DND-41 (cell line): ENCODE measurements at regions not wholly inside any gene's neighbourhood (a gene's known extent, or its start where the extent isn't known, plus 50 kb on each side); places are given as distances from the start of the nearest gene placed in this dataset.
A peak's percentile ranks its signal among the peaks of the same experiment; 100 is the strongest.

Experiments
- ATAC-seq: fragments of 200-7000 bp; cut with Tn5 transposase; 3 replicates; pipeline ENCODE4 v1.9.1; 2021; ENCODE audit warnings: low read depth; ENCODE audit not compliant: insufficient read depth
- DNase-seq: peaks from one replicate; pipeline ENCODE4 v3.0.0-alpha.2; 2020
- H2AFZ ChIP-seq: 2 replicates; pipeline ENCODE4 v1.6.0; 2012; ENCODE audit warnings: low read depth, low read length
- H3K27ac ChIP-seq: 2 replicates; pipeline ENCODE4 v1.5.1; 2012; ENCODE audit warnings: low read length, inconsistent platforms
- H3K27me3 ChIP-seq: fragments of 200-600 bp; sonication (generic); 2 replicates; pipeline ENCODE4 v1.6.0; 2012; ENCODE audit warnings: low read length, mild to moderate bottlenecking, inconsistent platforms; ENCODE audit not compliant: insufficient read depth, poor library complexity
- H3K36me3 ChIP-seq: 2 replicates; pipeline ENCODE4 v1.5.1; 2012; ENCODE audit warnings: low read length, inconsistent platforms; ENCODE audit not compliant: insufficient read depth
- H3K4me1 ChIP-seq: 2 replicates; pipeline ENCODE4 v1.5.1; 2012; ENCODE audit warnings: mild to moderate bottlenecking, low read length; ENCODE audit not compliant: insufficient read depth
- H3K4me2 ChIP-seq: 2 replicates; pipeline ENCODE4 v1.6.0; 2012; ENCODE audit warnings: mild to moderate bottlenecking, moderate library complexity, low read length, inconsistent platforms; ENCODE audit not compliant: insufficient read depth
- H3K4me3 ChIP-seq, 2 experiments: fragments of 200-600 bp in 1 of 2; shearing (Covaris generic) in 1 of 2; 2 replicates each; pipeline ENCODE4 v1.5.1; 2012 to 2016; ENCODE audit warnings: inconsistent platforms in 2 of 2, low read length in 2 of 2, mild to moderate bottlenecking in 2 of 2, low read depth in 1 of 2, moderate library complexity in 1 of 2
- H3K79me2 ChIP-seq: 2 replicates; pipeline ENCODE4 v1.6.0; 2012; ENCODE audit warnings: low read length, inconsistent platforms; ENCODE audit not compliant: insufficient read depth
- H3K9ac ChIP-seq: 2 replicates; pipeline ENCODE4 v1.6.0; 2012; ENCODE audit warnings: low read depth, mild to moderate bottlenecking, inconsistent platforms, low read length, moderate library complexity
- H3K9me3 ChIP-seq: 2 replicates; pipeline ENCODE4 v1.5.1; 2012; ENCODE audit warnings: low read length, moderate library complexity, mild to moderate bottlenecking, inconsistent platforms; ENCODE audit not compliant: insufficient read depth, severe bottlenecking
- H4K20me1 ChIP-seq: 2 replicates; pipeline ENCODE4 v1.6.0; 2012; ENCODE audit warnings: low read length; ENCODE audit not compliant: insufficient read depth
- CTCF ChIP-seq: IDR thresholded peaks from 2 replicates; pipeline ENCODE4 v1.5.1; 2012; ENCODE audit warnings: borderline replicate concordance, low read length, moderate library complexity, mild to moderate bottlenecking; ENCODE audit not compliant: poor library complexity, severe bottlenecking; ENCODE audit errors: extremely low read depth
- EZH2 ChIP-seq: IDR thresholded peaks from 3 replicates; pipeline ENCODE4 v1.6.1; 2012; ENCODE audit warnings: borderline replicate concordance, low read depth, mild to moderate bottlenecking, moderate library complexity, low read length, inconsistent platforms; ENCODE audit not compliant: severe bottlenecking

DNA sequence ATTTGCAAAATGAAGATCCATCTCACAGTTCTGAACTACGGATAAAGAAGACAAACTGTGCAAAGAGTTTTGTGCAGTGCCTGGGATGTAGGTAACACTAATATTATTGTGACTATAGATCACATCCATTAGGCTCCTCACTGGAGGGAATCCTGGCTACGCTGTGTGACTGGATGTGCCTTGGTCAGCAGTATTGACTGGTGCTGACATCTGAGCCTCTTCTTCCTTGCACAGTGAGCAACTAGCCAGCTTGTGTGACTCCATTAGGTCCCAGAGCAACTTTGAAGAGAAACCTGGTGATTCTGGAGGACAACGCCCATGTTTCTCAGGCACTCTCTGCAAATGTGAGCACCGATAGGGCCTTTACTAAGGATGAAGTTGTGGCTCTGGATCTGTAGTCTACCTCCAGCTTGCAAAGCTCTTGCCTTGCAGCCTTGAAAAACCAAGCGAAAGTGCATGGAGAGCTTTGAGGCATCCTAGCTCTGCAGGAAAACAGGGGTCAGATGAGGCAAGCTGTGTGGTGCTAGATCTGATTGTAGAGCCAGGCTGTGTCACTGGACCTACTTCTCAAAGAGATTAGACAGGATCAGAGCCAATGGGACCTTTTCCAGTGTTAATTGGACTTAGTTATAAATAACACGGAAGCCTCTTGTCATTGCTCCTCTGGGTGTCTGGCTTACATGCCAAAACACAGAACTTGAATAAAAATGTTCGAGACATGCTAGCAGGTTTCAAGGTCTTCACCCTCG is 303.6 kb upstream of the LYZL1 start:
- H3K9me3 ChIP-seq: no peaks in the 10 kb centered on the region
- no peak overlapping the region for H3K4me2 ChIP-seq
- DNase-seq: no peak
- H3K4me1 ChIP-seq: peaks cover 8% of the 10 kb centered on the region; the same call in 1 of the 2 replicates
- H3K9ac ChIP-seq: no peak overlapping the region
- H3K36me3 ChIP-seq: no peaks in the 10 kb centered on the region
- H3K27ac ChIP-seq: no peak overlapping the region
- no peaks in the 10 kb centered on the region for H3K79me2 ChIP-seq
- no peaks in the 10 kb centered on the region for H4K20me1 ChIP-seq
- H3K27me3 ChIP-seq: no peaks in the 10 kb centered on the region
- ATAC-seq: no peak
- H3K4me3 ChIP-seq: no peak overlapping the region
- peak overlapping the region; percentile 30; the same call in 1 of the 2 replicates for H2AFZ ChIP-seq
- TF ChIP-seq EZH2 (no peak), CTCF (no peak)

- no peak for DNase-seq
- TF ChIP-seq EZH2 (no peak), CTCF (no peak)
Measured at GRCh38 chr10:28986117-28986792, 302.6 kb upstream of the LYZL1 start.

DNA sequence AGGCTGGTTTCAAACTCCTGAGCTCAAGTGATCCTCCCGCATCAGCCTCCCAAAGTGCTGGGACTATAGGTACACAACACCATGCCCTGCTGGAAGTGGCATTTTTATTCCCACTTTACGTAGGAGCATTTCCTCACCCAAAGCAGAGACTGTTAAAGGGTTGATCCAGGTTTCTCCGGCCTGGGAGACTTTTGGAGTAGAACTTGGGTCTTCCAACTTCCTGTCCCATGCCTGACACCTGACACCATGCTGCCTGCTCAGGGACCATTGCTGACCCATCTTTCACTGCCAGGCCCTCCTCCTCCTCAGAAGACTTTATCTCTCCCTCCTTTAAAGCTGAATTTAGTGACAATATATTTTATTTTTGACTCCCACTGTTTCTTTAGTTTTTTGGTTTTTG is 302.0 kb upstream of the LYZL1 start:
- Histone ChIP-seq H4K20me1 (no peaks in the 10 kb centered on the region), H3K79me2 (no peaks in the 10 kb centered on the region), H3K9me3 (no peaks in the 10 kb centered on the region), H3K4me3 (no peak overlapping the region), H3K27me3 (peaks cover 5% of the 10 kb centered on the region), H3K9ac (no peak overlapping the region), H2AFZ (no peak overlapping the region), H3K27ac (no peak overlapping the region), H3K4me1 (peaks cover 8% of the 10 kb centered on the region; the same call in 1 of the 2 replicates), H3K4me2 (no peak overlapping the region), H3K36me3 (no peaks in the 10 kb centered on the region)
- ATAC-seq (no peak), DNase-seq (no peak)
- no peak for TF ChIP-seq EZH2
- no peak for TF ChIP-seq CTCF

More at GRCh38 chr10:28986117-28986792, 302.6 kb upstream of the LYZL1 start:
- H3K79me2 ChIP-seq: no peaks in the 10 kb centered on the region
- H2AFZ ChIP-seq: no peak overlapping the region
- no peak overlapping the region for H3K27ac ChIP-seq
- H4K20me1 ChIP-seq: no peaks in the 10 kb centered on the region
- peaks cover 8% of the 10 kb centered on the region; the same call in 1 of the 2 replicates for H3K4me1 ChIP-seq
- no peak overlapping the region for H3K9ac ChIP-seq
- H3K4me2 ChIP-seq: no peak overlapping the region
- H3K27me3 ChIP-seq: peaks cover 2% of the 10 kb centered on the region
- H3K36me3 ChIP-seq: no peaks in the 10 kb centered on the region
- no peak overlapping the region for H3K4me3 ChIP-seq
- ATAC-seq: no peak
- H3K9me3 ChIP-seq: no peaks in the 10 kb centered on the region
